Endothelial cell of umbilical vein (primary cell): ENCODE measurements at regions not wholly inside any gene's neighbourhood (a gene's known extent, or its start where the extent isn't known, plus 50 kb on each side); places are given as distances from the start of the nearest gene placed in this dataset.
"Not testable (repeated sequence)": the region's sequence is repeated elsewhere in the genome, so short reads cannot be mapped to it uniquely, and the experiment has no call there.

Source experiments
- BruUV-seq: library from RNA; stranded (reverse); fragments of 400-500 nt; replicated peaks from 2 replicates; lab custom pipeline; 2021; lab: Mats Ljungman, UMichigan
- CTCF ChIA-PET: fragments of 300-600, 350-600 bp; sonication (Branson Sonifier 250); formaldehyde crosslinking; loops from one replicate; lab custom pipeline; 2021; ENCODE audit warnings: antibody characterized with exemption, inconsistent platforms; lab: Charles Lee
- POLR2A ChIA-PET: fragments of 300-600, 350-600 bp; sonication (Branson Sonifier 250); formaldehyde crosslinking; loops from one replicate; lab custom pipeline; 2021; ENCODE audit warnings: antibody characterized with exemption, inconsistent platforms; lab: Charles Lee
- DNase-seq: peaks from one replicate; pipeline ENCODE4 v3.0.0-alpha.2; 2011; ENCODE audit warnings: low read depth, low spot score
- FAIRE-seq: peaks from 2 replicates; lab custom pipeline; 2011; peaks lifted over from hg19 to GRCh38; lab: Jason Lieb, UNC
- H2AFZ ChIP-seq: 2 replicates; pipeline ENCODE4 v1.6.0; 2012; ENCODE audit warnings: low read depth, low read length, control low read depth, inconsistent platforms
- H3K27ac ChIP-seq: 2 replicates; pipeline ENCODE4 v1.5.1; 2011; ENCODE audit warnings: low read depth, mild to moderate bottlenecking, control low read depth, low read length, moderate library complexity; ENCODE audit not compliant: insufficient read depth
- H3K27me3 ChIP-seq, 2 experiments: 2 replicates each; pipeline versions ENCODE4 v1.6.0 to v1.6.1; 2011; ENCODE audit warnings: low read length in 2 of 2, mixed read lengths in 1 of 2; ENCODE audit not compliant: control insufficient read depth in 2 of 2, insufficient read depth in 2 of 2
- H3K36me3 ChIP-seq, 2 experiments: 2 replicates in 1 of 2; 3 replicates in 1 of 2; pipeline ENCODE4 v1.5.1; 2011; ENCODE audit warnings: low read length in 2 of 2, mild to moderate bottlenecking in 1 of 2, moderate library complexity in 1 of 2; ENCODE audit not compliant: control insufficient read depth in 2 of 2, insufficient read depth in 2 of 2; ENCODE audit errors: extremely low read depth in 1 of 2
- H3K4me1 ChIP-seq: 3 replicates; pipeline ENCODE4 v1.5.1; 2011; ENCODE audit warnings: mild to moderate bottlenecking, low read length; ENCODE audit not compliant: control insufficient read depth, insufficient read depth; ENCODE audit errors: extremely low read depth
- H3K4me2 ChIP-seq: 2 replicates; pipeline ENCODE4 v1.6.1; 2011; ENCODE audit warnings: low read length, control low read depth, mixed read lengths; ENCODE audit not compliant: insufficient read depth
- H3K4me3 ChIP-seq, 3 experiments: fragments of 200-600 bp in 1 of 3; sonication (generic), shearing (Covaris generic) in 1 of 3; replicated peaks in 1 of 3; 2 replicates each; pipeline ENCODE4 v1.5.1; 2011 to 2016; ENCODE audit warnings: control low read depth in 3 of 3, low read length in 3 of 3, mild to moderate bottlenecking in 2 of 3, inconsistent platforms in 1 of 3, low read depth in 1 of 3, moderate library complexity in 1 of 3; ENCODE audit not compliant: insufficient read depth in 1 of 3
- H3K79me2 ChIP-seq: 2 replicates; pipeline ENCODE4 v1.6.0; 2012; ENCODE audit warnings: low read length, inconsistent platforms; ENCODE audit not compliant: control insufficient read depth, insufficient read depth
- H3K9ac ChIP-seq: replicated peaks from 2 replicates; pipeline ENCODE3; 2011; ENCODE audit warnings: low read length, control low read depth; ENCODE audit not compliant: insufficient read depth; ENCODE audit errors: extremely low read depth
- H3K9me1 ChIP-seq: replicated peaks from 3 replicates; pipeline ENCODE4 v1.6.0; 2011; ENCODE audit warnings: mild to moderate bottlenecking, low read length; ENCODE audit not compliant: control insufficient read depth, insufficient read depth; ENCODE audit errors: extremely low read depth
- H3K9me3 ChIP-seq: replicated peaks from 2 replicates; pipeline ENCODE4 v1.5.1; 2012; ENCODE audit warnings: low read length, inconsistent platforms; ENCODE audit not compliant: control insufficient read depth, insufficient read depth
- H4K20me1 ChIP-seq: replicated peaks from 2 replicates; pipeline ENCODE3; 2011; ENCODE audit warnings: mild to moderate bottlenecking, low read length; ENCODE audit not compliant: control insufficient read depth, insufficient read depth; ENCODE audit errors: extremely low read depth
- CTCF ChIP-seq, 2 donors: IDR thresholded peaks; 1 replicate in 1 of 2; 2 replicates in 1 of 2; pipeline ENCODE4 v1.5.1; 2011; ENCODE audit warnings: low read length in 2 of 2, mild to moderate bottlenecking in 2 of 2, moderate library complexity in 2 of 2, control low read depth in 1 of 2, inconsistent platforms in 1 of 2, low read depth in 1 of 2; ENCODE audit not compliant: insufficient read depth in 1 of 2; ENCODE audit errors: extremely low read depth in 1 of 2
- EZH2 ChIP-seq: IDR thresholded peaks from 2 replicates; pipeline ENCODE4 v1.6.1; 2012; ENCODE audit warnings: borderline replicate concordance, low read depth, mild to moderate bottlenecking, moderate library complexity, low read length, inconsistent platforms; ENCODE audit not compliant: severe bottlenecking
- FOS ChIP-seq: IDR thresholded peaks from 2 replicates; pipeline ENCODE4 v1.6.1; 2011; ENCODE audit warnings: mild to moderate bottlenecking, low read length, moderate library complexity, borderline replicate concordance; ENCODE audit not compliant: insufficient read depth
- GATA2 ChIP-seq: IDR thresholded peaks from 2 replicates; pipeline ENCODE4 v1.7.0; 2011; ENCODE audit warnings: low read depth, mild to moderate bottlenecking, moderate library complexity, mixed read lengths, low read length; ENCODE audit not compliant: insufficient read length, insufficient read depth
- JUN ChIP-seq: IDR thresholded peaks from 2 replicates; pipeline ENCODE4 v1.6.1; 2011; ENCODE audit warnings: borderline replicate concordance, low read depth; ENCODE audit not compliant: insufficient read length, insufficient read depth
- MAX ChIP-seq: IDR thresholded peaks from 2 replicates; pipeline ENCODE4 v1.6.1; 2011; ENCODE audit not compliant: insufficient read depth, insufficient read length
- MYC ChIP-seq: IDR thresholded peaks from one replicate; pipeline ENCODE4 v1.6.1; 2011; ENCODE audit warnings: mild to moderate bottlenecking, low read depth, low read length
- POLR2A ChIP-seq: IDR thresholded peaks from 2 replicates; pipeline ENCODE4 v1.6.1; 2012; ENCODE audit warnings: low read depth, mild to moderate bottlenecking, control low read depth, low read length
- POLR2AphosphoS5 ChIP-seq: IDR thresholded peaks from 2 replicates; pipeline ENCODE4 v1.6.1; 2012; ENCODE audit warnings: low read depth, mild to moderate bottlenecking, control low read depth, low read length, moderate library complexity; ENCODE audit not compliant: insufficient read depth
- dilution Hi-C: fragments of 300-500 bp; cut with MboI; formaldehyde crosslinking; loops from one replicate; pipeline ENCODE4 v1.15.0; 2019; ENCODE audit warnings: low sequenced_read_pairs; ENCODE audit not compliant: extremely low pct_ligation_motif_present
- intact Hi-C: fragments of 100-400 bp; cut with micrococcal nuclease; formaldehyde crosslinking; loops from one replicate; pipeline ENCODE4 v1.10.0; 2022

GRCh38 chr6:144372611-144373594, 87.8 kb downstream of the UTRN start:
- FAIRE-seq (no peak), DNase-seq (no peak)
- no peak overlapping the region for H2AFZ ChIP-seq
- no peaks in the 10 kb centered on the region for H3K9me3 ChIP-seq
- ChIA-PET CTCF (no interaction called here), POLR2A (no interaction called here)
- peaks cover 5% of the 10 kb centered on the region for H4K20me1 ChIP-seq
- peaks cover 70% of the 10 kb centered on the region for H3K79me2 ChIP-seq
- peaks cover 18% of the 10 kb centered on the region for H3K4me1 ChIP-seq
- intact Hi-C loops (no loop called here), dilution Hi-C loops (no loop called here)
- H3K27me3 ChIP-seq, result no peaks in the 10 kb centered on the region
- H3K9ac ChIP-seq, result no peak overlapping the region
- TF ChIP-seq JUN (no peak), GATA2 (no peak), EZH2 (no peak), POLR2A (no peak), CTCF (IDR thresholded peaks at IDR 0.05; ENCODE audit: extremely low read depth in 1 of 2, insufficient read depth in 1 of 2, low read depth in 1 of 2, low read length in 2 of 2) (no peak), POLR2AphosphoS5 (no peak), FOS (no peak), MAX (no peak), MYC (no peak)
- no TSS peak for BruUV-seq
- H3K36me3 ChIP-seq, result no peaks in the 10 kb centered on the region
- H3K27ac ChIP-seq, result no peak overlapping the region
- peaks cover 3% of the 10 kb centered on the region for H3K9me1 ChIP-seq
- no peak overlapping the region for H3K4me2 ChIP-seq
- H3K4me3 ChIP-seq, result no peak overlapping the region

GRCh38 chr6:144374525-144374924, 89.4 kb downstream of the UTRN start:
- H3K27ac ChIP-seq, BruUV-seq, intact Hi-C loops, H3K36me3 ChIP-seq, dilution Hi-C loops, H2AFZ ChIP-seq, H3K27me3 ChIP-seq, H3K4me2 ChIP-seq, DNase-seq, FAIRE-seq, H3K9me1 ChIP-seq, H3K9me3 ChIP-seq, POLR2A ChIA-PET, H3K4me3 ChIP-seq, H3K9ac ChIP-seq, H4K20me1 ChIP-seq: not testable (repeated sequence)
- CTCF ChIA-PET, result interaction anchor here (0.8 to 1.3 kb wide), 2 partner anchors 10 to 14 kb away, joined by 3 read pairs; no protein-coding TSS in a partner anchor
- Histone ChIP-seq H3K4me1 (peaks cover 32% of the 10 kb centered on the region), H3K79me2 (peaks cover 70% of the 10 kb centered on the region)
